ENCODE measurements at regions not wholly inside any gene's neighbourhood (a gene's known extent, or its start where the extent isn't known, plus 50 kb on each side); places are given as distances from the start of the nearest gene placed in this dataset.
"Not testable (repeated sequence)": the region's sequence is repeated elsewhere in the genome, so short reads cannot be mapped to it uniquely, and the experiment has no call there.

DNA sequence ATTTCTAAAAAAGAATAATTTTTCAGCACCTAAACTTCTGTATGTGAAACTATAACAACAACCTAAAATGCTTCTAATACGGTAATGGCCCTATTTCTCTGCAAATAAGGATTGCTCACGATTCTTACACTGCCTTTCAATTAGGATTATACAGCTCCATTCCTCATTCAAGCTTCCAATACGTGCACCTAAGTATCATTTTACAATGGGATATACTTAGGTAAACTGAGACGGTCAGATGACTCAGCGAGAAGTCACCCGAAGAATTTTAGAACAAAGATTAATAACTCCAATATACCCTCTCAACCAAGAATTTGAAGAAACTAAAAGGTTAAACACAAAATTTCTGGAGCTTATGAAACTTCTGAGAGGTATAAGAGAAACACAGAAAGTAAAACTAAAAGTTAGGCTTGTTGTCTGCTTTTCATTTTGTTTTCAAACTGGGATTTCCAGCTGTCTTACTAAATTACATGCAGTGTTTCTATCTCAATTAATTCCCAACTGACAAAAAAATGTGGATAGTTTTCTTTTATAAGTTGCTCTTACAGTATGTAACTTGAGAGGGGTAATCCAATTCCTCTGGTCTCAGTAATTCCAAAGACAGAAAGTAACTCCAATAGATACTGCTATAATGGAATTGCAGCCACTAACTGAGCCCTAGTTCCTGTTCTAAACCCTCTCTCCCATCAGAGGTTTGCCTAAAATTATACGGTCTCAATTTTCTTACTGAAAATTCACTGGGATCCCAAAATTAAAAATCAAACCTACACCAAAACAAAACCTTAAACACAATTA is 69.9 kb upstream of the NBPF20 start:
- not testable (repeated sequence) for DNase-seq (ENCODE audit: low read depth); H3K4me3 ChIP-seq (ENCODE audit: control insufficient read depth, low read depth, low read length)

DNA sequence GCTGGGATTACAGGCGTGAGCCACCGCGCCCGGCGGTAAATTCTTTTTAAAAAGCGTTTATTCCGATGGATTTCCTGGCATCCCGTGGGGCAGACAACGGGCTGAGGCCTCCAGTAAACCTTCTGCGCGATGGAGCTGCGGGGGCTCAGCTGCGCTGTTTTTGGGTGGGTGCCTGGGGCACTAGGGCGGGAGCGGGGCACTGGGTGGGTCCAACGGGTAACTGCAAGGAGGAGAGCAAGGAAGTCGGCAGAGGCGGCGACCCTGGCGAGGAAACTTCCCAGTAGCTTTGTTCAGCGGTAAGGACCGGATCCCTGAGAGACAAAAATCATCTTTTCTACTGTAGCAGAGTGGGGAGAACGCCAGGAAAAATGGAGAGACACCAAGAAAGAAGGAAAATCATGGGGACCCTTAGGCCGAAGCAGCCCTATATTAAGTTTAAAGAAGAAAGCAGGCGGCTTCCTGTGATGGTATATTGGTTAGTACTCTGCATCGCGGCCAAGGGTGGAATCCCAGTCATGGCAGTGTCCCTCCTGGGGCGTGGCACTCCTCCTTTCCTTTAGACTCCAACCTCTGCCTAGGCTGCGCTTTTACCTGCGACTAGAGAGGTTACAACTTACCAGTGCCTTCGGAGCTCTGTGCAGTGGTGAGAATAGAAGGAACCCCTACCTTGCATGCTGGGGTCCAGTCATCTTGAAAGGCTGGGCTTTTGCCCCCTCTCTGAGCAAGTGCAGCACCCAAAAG is 63.0 kb upstream of the NBPF20 start:
- not testable (repeated sequence) for DNase-seq (ENCODE audit: low read depth); H3K4me3 ChIP-seq (ENCODE audit: control insufficient read depth, low read depth, low read length)

DNA sequence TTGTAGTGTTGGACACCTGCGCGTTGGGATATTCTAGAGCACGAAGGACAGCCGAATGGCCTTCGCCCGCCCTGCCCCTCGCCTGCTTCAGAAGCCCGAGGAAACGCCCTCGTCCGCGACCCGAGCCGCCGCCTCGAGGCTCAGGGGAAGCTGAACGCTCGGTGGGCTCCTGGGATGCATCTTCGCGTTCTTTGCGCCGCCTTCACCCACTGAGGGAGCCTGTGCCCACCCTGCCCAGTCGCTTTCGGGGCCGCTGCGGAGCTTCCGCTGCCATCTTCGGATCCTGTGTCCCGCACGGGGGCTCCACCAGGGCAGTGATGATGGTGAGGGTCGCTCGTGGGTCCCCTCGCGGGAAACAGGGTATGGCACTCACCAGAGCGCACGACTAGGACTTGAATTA is 61.8 kb upstream of the NBPF20 start:
- not testable (repeated sequence) for DNase-seq (ENCODE audit: low read depth)
- peak overlapping the region; percentile 21 for H3K4me3 ChIP-seq (ENCODE audit: control insufficient read depth, low read depth, low read length)

DNA sequence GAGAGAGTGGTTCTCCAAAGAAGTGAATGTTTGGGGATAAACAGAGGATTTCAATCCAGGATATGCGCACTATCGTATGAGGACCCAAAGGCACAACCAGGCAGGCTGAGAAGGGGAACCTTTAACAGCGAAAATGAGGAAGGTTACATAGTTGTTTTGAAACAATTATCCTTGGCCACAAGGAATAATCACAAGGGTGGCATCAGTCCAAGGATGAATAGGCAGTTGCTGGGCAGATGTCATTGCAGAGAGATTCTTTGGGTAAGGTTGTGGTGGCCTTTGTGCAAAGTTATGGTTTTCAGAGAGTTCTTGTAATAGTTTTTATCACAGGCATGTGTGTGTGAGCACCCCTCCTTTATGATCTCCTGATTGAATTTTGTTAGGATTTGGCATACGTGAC is 58.9 kb upstream of the NBPF20 start:
- DNase-seq (ENCODE audit: low read depth); H3K4me3 ChIP-seq (ENCODE audit: control insufficient read depth, low read depth, low read length): not testable (repeated sequence)

DNA sequence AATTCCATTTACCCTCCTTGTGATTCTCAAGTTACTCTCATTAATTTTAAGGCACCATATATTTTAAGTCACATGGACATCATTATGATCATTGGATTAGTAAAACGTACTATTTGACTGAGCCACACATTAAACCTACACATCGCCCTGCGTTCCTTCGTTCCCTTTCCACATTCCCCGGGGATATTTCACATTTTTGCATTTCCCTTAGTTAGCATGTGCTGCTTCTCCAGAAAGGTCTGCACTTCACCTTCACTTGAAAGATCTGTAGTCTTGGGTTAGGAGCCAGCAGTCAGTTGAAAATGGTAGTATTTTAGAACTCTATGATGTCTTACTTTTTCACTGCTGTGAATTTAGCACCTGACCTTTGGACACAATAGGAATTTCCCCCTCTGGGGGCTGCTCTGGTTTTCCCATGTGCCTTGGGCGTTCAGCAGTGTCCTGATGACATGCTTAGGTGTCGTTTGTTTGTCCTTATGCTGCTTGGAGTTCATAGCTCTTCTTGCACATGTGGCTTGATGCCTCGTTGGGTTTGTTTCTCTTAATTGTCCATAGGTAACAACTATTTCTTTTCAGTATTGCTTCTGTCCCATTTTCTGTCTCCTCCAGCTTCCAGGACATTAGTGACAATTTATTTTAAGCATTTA is 56.9 kb upstream of the NBPF20 start:
- not testable (repeated sequence) for H3K4me3 ChIP-seq (ENCODE audit: control insufficient read depth, low read depth, low read length); DNase-seq (ENCODE audit: low read depth)

DNA sequence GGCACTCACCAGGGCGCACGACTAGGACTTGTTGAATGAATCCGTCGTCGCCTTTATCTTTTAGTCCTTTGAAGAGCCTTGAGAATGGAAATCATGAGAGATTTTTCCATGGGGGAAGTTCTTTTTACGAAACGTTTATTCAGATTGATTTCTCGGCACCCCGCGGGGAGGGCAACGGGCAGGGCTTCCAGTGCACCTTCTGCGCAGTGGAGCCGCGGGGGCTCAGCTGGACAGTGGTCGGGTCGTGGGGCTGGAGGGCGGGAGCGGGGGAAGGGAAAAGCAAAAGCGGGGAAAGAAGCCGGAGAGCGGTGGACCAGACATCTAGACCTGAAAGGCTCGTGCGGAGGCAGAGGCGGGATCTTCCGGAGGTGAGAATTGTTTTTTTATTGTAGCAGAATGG is 50.6 kb upstream of the NBPF20 start:
- DNase-seq (ENCODE audit: low read depth): not testable (repeated sequence)
- H3K4me3 ChIP-seq (ENCODE audit: control insufficient read depth, low read depth, low read length): peak overlapping the region; percentile 35

DNA sequence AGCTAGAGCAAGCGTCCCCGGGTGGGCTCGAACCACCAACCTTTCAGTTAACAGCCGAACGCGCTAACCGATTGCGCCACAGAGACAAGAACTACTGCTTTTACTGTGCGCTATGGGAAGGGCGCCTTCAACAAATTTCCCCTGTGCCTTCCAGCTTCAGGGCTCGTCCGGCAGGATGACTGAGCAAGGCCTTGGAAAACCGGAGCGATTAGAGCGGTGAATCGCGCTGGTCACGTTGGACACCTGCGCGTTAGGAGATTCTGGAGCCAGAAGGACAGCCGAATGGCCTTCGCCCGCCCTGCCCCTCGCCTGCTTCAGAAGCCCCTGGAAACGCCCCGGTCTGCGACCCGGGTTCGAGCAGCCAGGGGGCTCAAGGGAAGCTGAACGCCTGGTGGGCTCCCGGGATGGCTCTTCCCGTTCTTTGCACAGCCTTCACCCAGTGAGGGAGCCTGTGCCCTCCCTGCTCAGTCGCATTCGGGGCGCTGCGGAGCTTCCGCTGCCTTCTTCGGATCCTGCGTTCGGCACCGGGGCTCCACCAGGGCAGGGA is 50.0 kb upstream of the NBPF20 start:
- not testable (repeated sequence) for DNase-seq (ENCODE audit: low read depth)
- H3K4me3 ChIP-seq (ENCODE audit: control insufficient read depth, low read depth, low read length): peak overlapping the region; percentile 24

Measured in AG09309 (cell line).